ENCODE measurements at regions not wholly inside any gene's neighbourhood (a gene's known extent, or its start where the extent isn't known, plus 50 kb on each side); places are given as distances from the start of the nearest gene placed in this dataset.

GRCh38 chr21:38984568-38984967 is 178.8 kb downstream of the ETS2 start:
- no peak for DNase-seq (ENCODE audit: low spot score)

GRCh38 chr21:38983560-38983959 is 177.8 kb downstream of the ETS2 start:
- no peak for DNase-seq (ENCODE audit: low spot score)

GRCh38 chr21:38982804-38983203 is 177.1 kb downstream of the ETS2 start:
- no peak for DNase-seq (ENCODE audit: low spot score)

GRCh38 chr21:38982096-38982495 is 176.4 kb downstream of the ETS2 start:
- no peak for DNase-seq (ENCODE audit: low spot score)

GRCh38 chr21:38980416-38981313 is 174.9 kb downstream of the ETS2 start:
- no peak for DNase-seq (ENCODE audit: low spot score)

GRCh38 chr21:38979271-38980121 is 173.8 kb downstream of the ETS2 start:
- no peak for DNase-seq (ENCODE audit: low spot score)

- no peak for DNase-seq (ENCODE audit: low spot score)
Measured at GRCh38 chr21:38976900-38977299, 171.2 kb downstream of the ETS2 start.

- DNase-seq (ENCODE audit: low spot score), result no peak
Measured at GRCh38 chr21:38973552-38973951, 167.8 kb downstream of the ETS2 start.

GRCh38 chr21:38972078-38972477 is 166.3 kb downstream of the ETS2 start:
- DNase-seq (ENCODE audit: low spot score), result no peak

- no peak for DNase-seq (ENCODE audit: low spot score)
Measured at GRCh38 chr21:38970765-38971164, 165.0 kb downstream of the ETS2 start.

GRCh38 chr21:38968887-38969543 is 163.3 kb downstream of the ETS2 start:
- no peak for DNase-seq (ENCODE audit: low spot score)

GRCh38 chr21:38965910-38966504 is 160.3 kb downstream of the ETS2 start:
- DNase-seq (ENCODE audit: low spot score), result peak; percentile 87

- no peak for DNase-seq (ENCODE audit: low spot score)
Measured at GRCh38 chr21:38965241-38965640, 159.5 kb downstream of the ETS2 start.

- no peak for DNase-seq (ENCODE audit: low spot score)
Measured at GRCh38 chr21:38963006-38963405, 157.3 kb downstream of the ETS2 start.

GRCh38 chr21:38960251-38960650 is 154.5 kb downstream of the ETS2 start:
- DNase-seq (ENCODE audit: low spot score), result no peak

GRCh38 chr21:38959692-38960061 is 153.9 kb downstream of the ETS2 start:
- DNase-seq (ENCODE audit: low spot score), result no peak

GRCh38 chr21:38958940-38959691 is 153.4 kb downstream of the ETS2 start:
- DNase-seq (ENCODE audit: low spot score), result no peak

GRCh38 chr21:38958323-38958705 is 152.6 kb downstream of the ETS2 start:
- DNase-seq (ENCODE audit: low spot score), result no peak

- no peak for DNase-seq (ENCODE audit: low spot score)
Measured at GRCh38 chr21:38957575-38958322, 152.0 kb downstream of the ETS2 start.

- DNase-seq (ENCODE audit: low spot score), result no peak
Measured at GRCh38 chr21:38956856-38957571, 151.3 kb downstream of the ETS2 start.

Data from HuH-7 (cell line).